Central memory CD8-positive, alpha-beta T cell (primary cell): ENCODE measurements at regions not wholly inside any gene's neighbourhood (a gene's known extent, or its start where the extent isn't known, plus 50 kb on each side); places are given as distances from the start of the nearest gene placed in this dataset.
A peak's percentile ranks its signal among the peaks of the same experiment; 100 is the strongest.

Experiments
- ATAC-seq: fragments of 150-1000 bp; cut with Tn5 transposase; replicated peaks from 2 replicates; pipeline ENCODE4 v1.10.0; 2022; ENCODE audit warnings: mild to moderate bottlenecking, moderate FRiP score, moderate number of reproducible peaks; ENCODE audit not compliant: poor library complexity, severe bottlenecking; ENCODE audit errors: extremely low read depth
- DNase-seq, 2 donors: peaks; one replicate each; pipeline ENCODE4 v3.0.0; 2021; ENCODE audit warnings: low spot score in 2 of 2
- H3K27ac Mint-ChIP-seq: one replicate; pipeline ENCODE4 v1.8.0; 2022; ENCODE audit warnings: low read depth, mild to moderate bottlenecking, moderate library complexity, mixed read lengths
- H3K27me3 Mint-ChIP-seq: one replicate; pipeline ENCODE4 v1.8.0; 2022; ENCODE audit warnings: mixed read lengths
- H3K36me3 Mint-ChIP-seq: one replicate; pipeline ENCODE4 v1.8.0; 2022; ENCODE audit warnings: mild to moderate bottlenecking, moderate library complexity, mixed read lengths; ENCODE audit not compliant: insufficient read depth
- H3K4me1 Mint-ChIP-seq: one replicate; pipeline ENCODE4 v1.8.0; 2022; ENCODE audit warnings: mixed read lengths
- H3K4me3 Mint-ChIP-seq: one replicate; pipeline ENCODE4 v1.8.0; 2022; ENCODE audit warnings: mild to moderate bottlenecking, moderate library complexity, mixed read lengths
- H3K9me3 Mint-ChIP-seq: one replicate; pipeline ENCODE4 v1.8.0; 2022; ENCODE audit warnings: mixed read lengths

DNA sequence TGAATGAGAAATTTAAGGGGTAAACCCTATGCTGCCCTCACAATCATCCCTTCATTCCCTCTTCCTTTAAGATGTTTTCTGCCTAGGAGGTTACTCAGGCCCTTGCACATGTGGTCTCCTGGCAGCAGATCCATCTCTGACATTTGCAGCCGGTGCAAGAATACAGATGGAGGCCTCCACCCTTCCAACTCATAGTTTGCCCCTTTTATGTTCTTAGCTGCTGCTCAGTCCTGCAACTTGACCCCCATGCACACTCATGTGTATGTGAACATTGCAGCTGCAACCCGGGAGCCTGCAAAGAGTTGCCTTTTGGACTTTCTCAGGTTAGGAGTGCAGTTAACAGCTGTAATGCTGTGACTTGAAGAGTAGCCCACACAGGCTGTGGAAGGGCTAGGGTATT, 131.9 kb upstream of the SGK1 start:
- DNase-seq (no peak), ATAC-seq (no peak)
- H3K27me3 Mint-ChIP-seq, result no peaks in the 10 kb centered on the region
- H3K9me3 Mint-ChIP-seq, result no peaks in the 10 kb centered on the region
- no peaks in the 10 kb centered on the region for H3K4me1 Mint-ChIP-seq
- H3K27ac Mint-ChIP-seq, result no peak overlapping the region
- H3K36me3 Mint-ChIP-seq, result no peaks in the 10 kb centered on the region
- H3K4me3 Mint-ChIP-seq, result no peak overlapping the region

DNA sequence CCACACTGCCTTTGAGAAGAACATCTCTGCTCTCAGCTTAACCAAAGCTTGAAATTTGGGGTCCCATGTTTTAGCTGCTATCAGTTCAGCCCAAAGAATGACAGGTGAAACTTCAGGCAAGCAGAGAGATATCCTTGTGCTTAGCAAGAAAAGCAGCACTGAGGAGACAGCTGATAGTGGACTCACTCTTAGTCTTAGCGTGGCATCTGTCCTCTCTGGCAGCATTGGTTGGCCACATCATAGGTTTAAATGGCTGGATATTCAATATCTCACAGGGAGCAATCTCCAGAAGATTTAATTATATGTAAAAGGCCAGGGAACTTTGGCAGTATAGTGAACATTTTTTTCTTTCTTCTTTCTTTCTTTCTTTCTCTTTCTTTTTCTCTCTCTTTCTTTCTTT, 131.1 kb upstream of the SGK1 start:
- Mint-ChIP-seq H3K27me3 (no peaks in the 10 kb centered on the region), H3K27ac (peak overlapping the region; percentile 61), H3K9me3 (no peaks in the 10 kb centered on the region), H3K4me1 (no peaks in the 10 kb centered on the region), H3K4me3 (no peak overlapping the region), H3K36me3 (no peaks in the 10 kb centered on the region)
- DNase-seq, result no peak
- no peak for ATAC-seq

DNA sequence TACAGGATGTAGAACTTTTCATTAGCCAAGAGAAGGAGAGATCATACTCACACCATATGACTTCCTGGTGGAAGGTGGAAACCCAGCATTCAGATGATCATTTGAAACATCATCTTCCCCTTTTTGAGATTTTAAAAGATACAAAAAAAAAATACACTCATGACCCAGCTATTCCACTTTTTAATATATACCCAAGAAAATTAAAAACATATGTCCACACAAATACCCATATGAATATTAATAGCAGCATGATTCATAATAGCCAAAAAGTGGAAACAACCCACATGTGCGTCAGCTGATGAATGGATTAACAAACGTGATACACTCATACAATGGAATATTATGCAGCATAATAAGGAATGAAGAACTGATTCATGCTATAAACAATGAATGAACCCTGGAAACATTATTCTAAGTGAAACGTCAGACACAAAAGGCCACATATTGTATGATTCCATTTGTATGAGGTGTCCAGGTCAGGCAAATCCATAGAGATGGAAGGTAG, 130.0 kb upstream of the SGK1 start:
- Mint-ChIP-seq H3K27me3 (no peaks in the 10 kb centered on the region), H3K4me3 (no peak overlapping the region), H3K27ac (no peak overlapping the region), H3K4me1 (no peaks in the 10 kb centered on the region), H3K36me3 (no peaks in the 10 kb centered on the region), H3K9me3 (no peaks in the 10 kb centered on the region)
- DNase-seq (no peak), ATAC-seq (no peak)

DNA sequence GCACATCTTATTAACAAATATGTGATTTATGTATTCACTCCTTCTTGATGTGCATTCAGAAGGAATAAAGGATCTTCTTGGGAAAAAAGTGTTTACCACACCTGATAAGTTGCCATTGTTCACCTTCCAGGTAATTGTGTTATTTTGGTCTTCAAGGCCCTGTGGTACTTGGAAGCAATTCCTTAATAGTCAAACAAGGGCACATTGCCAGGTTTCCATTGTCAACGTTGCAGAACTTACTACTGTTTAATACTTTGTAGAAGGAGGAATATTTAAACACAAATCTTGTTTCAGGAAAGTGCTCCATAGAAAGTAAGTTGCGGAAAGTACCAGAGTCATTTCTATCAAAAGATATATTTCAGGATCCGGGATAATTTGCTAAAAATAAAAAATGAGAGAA, 129.5 kb upstream of the SGK1 start:
- no peaks in the 10 kb centered on the region for H3K36me3 Mint-ChIP-seq
- no peaks in the 10 kb centered on the region for H3K9me3 Mint-ChIP-seq
- H3K27ac Mint-ChIP-seq, result no peak overlapping the region
- H3K4me1 Mint-ChIP-seq, result no peaks in the 10 kb centered on the region
- no peaks in the 10 kb centered on the region for H3K27me3 Mint-ChIP-seq
- DNase-seq (no peak), ATAC-seq (no peak)
- no peak overlapping the region for H3K4me3 Mint-ChIP-seq

DNA sequence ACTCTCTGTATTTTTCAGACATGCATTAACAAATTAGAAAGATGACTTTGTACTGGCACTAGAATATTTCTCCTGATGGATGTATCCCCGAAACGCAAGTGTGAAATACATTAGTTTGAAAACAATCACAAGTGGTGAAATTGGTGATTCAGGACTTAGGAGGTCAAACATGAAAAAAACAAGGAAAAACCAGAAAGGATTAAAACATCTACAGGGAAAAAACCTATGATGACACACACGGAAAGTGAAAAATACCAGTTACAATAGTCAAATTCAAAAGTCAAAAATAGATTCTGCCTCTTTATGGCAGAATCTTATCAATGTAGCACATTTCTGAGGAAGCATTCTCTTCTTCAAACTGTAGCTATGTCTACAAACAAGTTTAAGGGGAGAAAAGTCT, 129.0 kb upstream of the SGK1 start:
- Mint-ChIP-seq H3K4me3 (no peak overlapping the region), H3K9me3 (no peaks in the 10 kb centered on the region), H3K36me3 (no peaks in the 10 kb centered on the region), H3K27ac (no peak overlapping the region), H3K27me3 (no peaks in the 10 kb centered on the region), H3K4me1 (no peaks in the 10 kb centered on the region)
- ATAC-seq, result no peak
- DNase-seq, result no peak

DNA sequence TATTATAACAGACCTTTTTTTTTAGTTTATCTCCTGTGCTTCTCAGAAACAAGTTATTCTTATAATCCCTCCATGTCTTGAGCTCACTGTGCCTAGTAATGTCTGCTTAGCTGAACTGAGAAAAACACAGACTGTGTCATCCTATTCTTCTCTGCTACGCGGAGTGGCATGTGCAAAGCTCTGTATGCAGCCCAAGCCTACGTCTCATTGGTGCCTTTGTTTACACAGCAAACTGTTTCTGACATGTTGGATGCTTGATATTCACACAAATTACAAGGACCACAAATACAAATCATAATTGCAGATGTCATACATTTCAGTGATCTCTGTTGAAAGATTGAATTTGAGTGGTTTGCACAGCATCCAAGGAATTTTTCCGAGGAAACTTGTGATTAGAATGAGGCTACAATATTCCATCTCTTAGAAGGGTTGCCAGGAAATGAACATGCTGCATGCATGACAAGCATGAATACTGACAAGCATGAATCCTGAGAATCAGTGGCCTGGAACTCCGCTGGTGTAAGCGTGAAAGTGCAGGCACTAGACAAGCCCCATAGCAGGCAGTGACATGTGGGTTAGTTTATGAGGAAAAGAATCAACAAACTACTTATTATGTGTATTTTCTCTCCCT, 128.4 kb upstream of the SGK1 start:
- DNase-seq (no peak), ATAC-seq (no peak)
- no peak overlapping the region for H3K4me3 Mint-ChIP-seq
- H3K36me3 Mint-ChIP-seq, result no peaks in the 10 kb centered on the region
- no peak overlapping the region for H3K27ac Mint-ChIP-seq
- H3K27me3 Mint-ChIP-seq, result no peaks in the 10 kb centered on the region
- no peaks in the 10 kb centered on the region for H3K9me3 Mint-ChIP-seq
- no peaks in the 10 kb centered on the region for H3K4me1 Mint-ChIP-seq

DNA sequence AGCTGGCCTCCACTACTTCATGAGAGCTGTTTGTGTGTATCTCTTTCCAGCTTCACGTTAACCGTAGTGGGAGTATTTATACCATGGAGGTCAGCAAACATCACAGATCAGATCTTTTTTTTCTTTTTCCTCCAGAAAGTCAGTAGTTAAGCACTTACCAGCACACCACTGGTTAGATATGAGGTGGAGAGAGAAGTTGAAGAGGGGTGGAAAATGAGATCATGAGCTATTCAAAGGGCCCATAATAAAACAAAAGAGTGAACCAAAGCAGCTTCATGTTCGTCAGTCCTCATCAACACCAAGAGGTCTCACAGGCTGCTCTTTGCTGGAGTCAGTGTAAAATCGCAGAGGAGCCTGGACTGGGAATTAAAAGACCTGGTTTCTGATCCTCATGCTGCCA, 125.1 kb upstream of the SGK1 start:
- Mint-ChIP-seq H3K4me1 (no peaks in the 10 kb centered on the region), H3K27me3 (no peaks in the 10 kb centered on the region), H3K9me3 (no peaks in the 10 kb centered on the region)

DNA sequence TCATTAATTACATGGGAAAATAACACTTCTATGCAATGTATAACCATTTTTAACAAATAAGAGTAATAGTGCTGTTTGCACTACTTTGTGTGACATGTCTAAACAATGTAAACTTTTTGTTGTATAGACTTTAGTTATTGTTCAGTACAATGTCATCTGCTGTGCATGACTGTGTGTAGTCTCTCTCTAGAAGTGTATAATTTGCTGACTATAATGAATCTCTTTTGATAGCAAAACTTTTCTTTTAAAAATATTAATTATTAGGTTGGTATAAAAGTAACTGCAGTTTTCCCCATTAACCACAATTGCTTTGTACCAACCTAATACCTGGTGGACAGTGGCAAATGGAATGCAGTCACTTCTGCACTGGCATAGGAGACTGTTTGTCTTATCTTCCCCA, 124.2 kb upstream of the SGK1 start:
- no peak overlapping the region for H3K4me3 Mint-ChIP-seq
- H3K27ac Mint-ChIP-seq, result no peak overlapping the region

More for the DNA sequence above, 125.1 kb upstream of the SGK1 start:
- Mint-ChIP-seq H3K27ac (no peak overlapping the region), H3K4me3 (no peak overlapping the region), H3K36me3 (no peaks in the 10 kb centered on the region)
- no peak for DNase-seq
- ATAC-seq, result no peak

DNA sequence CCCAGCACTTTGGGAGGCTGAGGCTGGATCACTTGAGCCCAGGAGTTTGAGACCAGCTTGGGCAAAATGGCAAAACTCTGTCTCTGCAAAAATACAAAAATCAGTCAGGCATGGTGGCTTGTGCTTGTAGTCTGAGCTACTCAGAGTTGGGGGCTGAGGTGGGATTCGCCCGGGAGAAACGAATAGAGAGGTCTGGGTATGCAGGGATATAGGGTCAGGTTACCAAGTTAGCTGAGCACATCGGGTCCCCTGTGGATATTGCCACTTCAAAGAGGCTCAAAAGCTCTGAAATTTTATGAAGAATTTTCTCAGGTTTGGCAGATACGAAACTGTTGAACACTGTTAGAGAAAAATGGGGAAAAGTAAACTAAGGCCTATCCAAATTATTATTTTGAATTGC, 120.9 kb upstream of the SGK1 start:
- H3K4me1 Mint-ChIP-seq, result peaks cover 22% of the 10 kb centered on the region
- H3K9me3 Mint-ChIP-seq, result no peaks in the 10 kb centered on the region
- H3K4me3 Mint-ChIP-seq, result no peak overlapping the region
- no peak for DNase-seq
- ATAC-seq, result no peak
- no peaks in the 10 kb centered on the region for H3K27me3 Mint-ChIP-seq
- no peaks in the 10 kb centered on the region for H3K36me3 Mint-ChIP-seq
- H3K27ac Mint-ChIP-seq, result no peak overlapping the region

More for the DNA sequence above, 124.2 kb upstream of the SGK1 start:
- H3K4me1 Mint-ChIP-seq, result peaks cover 6% of the 10 kb centered on the region
- no peaks in the 10 kb centered on the region for H3K36me3 Mint-ChIP-seq
- DNase-seq, result no peak
- H3K9me3 Mint-ChIP-seq, result no peaks in the 10 kb centered on the region
- no peak for ATAC-seq
- no peaks in the 10 kb centered on the region for H3K27me3 Mint-ChIP-seq

DNA sequence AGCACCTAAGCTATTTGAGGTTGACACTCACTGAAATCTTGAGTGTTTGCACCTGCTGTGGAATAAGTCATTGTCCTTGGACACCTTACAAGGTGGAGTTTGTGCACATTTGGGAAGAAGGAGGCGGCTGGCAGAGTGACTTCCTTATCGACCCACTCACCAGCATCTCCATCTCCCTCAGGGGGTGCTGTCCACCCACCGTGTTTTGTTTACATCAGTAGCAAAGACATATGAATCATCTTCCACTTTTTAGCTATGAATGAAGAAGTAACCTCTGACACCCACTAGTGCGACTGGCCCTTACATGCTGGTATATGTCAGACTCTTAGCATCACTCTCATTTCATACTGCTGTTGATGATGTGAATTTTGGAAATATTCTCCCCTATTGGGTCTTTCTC, 119.5 kb upstream of the SGK1 start:
- no peaks in the 10 kb centered on the region for H3K9me3 Mint-ChIP-seq
- peaks cover 22% of the 10 kb centered on the region for H3K4me1 Mint-ChIP-seq
- ATAC-seq (no peak), DNase-seq (no peak)
- H3K27ac Mint-ChIP-seq, result peak overlapping the region; percentile 36
- no peaks in the 10 kb centered on the region for H3K36me3 Mint-ChIP-seq
- H3K4me3 Mint-ChIP-seq, result peak overlapping the region; percentile 78
- H3K27me3 Mint-ChIP-seq, result no peaks in the 10 kb centered on the region

DNA sequence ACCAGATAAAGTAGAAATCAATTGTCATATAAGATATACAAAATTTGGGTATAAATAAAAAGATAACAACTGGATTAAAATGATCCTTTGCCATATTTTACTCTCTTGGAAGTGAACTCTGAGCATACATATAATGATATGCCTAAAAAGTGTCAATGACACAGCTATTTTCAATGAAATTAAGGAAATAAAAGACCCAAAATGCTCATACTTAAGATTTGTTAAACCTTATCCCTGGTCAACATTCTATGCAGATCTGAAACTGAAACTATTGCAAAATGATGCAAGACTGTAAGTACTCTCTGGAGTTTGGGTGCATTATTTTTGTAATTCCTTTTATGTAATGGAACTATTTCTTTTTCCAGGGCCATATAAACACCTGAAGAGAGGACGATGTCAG, 119.0 kb upstream of the SGK1 start:
- Mint-ChIP-seq H3K27ac (peak overlapping the region; percentile 58), H3K27me3 (no peaks in the 10 kb centered on the region), H3K4me3 (peak overlapping the region; percentile 78), H3K9me3 (no peaks in the 10 kb centered on the region), H3K4me1 (peaks cover 22% of the 10 kb centered on the region), H3K36me3 (no peaks in the 10 kb centered on the region)
- no peak for DNase-seq
- peak; percentile 34 for ATAC-seq

DNA sequence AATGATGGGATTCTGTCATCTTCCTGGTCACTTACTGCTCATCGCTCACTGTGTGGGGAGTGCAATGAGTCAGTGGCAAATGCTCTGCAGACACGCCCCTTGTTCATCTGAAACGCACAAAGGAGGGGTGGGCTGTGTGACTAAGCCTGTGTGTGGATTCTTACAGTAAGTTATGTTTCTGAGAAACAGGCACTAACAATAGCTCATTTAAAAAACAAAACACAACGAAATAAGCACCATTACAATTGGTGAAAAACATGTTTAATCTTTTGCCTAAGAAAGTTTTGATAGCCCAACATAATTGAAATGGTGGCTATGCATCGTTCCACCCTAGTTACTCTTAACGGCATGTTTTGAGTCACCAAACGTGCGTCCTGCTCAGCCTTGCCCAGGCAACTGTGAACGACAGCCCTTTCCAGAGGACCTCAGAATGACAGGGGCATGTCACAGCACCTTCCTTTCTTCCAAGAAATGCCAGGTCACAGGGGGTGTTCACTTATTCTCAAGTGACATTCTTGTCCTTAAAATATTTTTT, 118.4 kb upstream of the SGK1 start:
- ATAC-seq, result peak; percentile 56
- Mint-ChIP-seq H3K27me3 (no peaks in the 10 kb centered on the region), H3K9me3 (no peaks in the 10 kb centered on the region)

DNA sequence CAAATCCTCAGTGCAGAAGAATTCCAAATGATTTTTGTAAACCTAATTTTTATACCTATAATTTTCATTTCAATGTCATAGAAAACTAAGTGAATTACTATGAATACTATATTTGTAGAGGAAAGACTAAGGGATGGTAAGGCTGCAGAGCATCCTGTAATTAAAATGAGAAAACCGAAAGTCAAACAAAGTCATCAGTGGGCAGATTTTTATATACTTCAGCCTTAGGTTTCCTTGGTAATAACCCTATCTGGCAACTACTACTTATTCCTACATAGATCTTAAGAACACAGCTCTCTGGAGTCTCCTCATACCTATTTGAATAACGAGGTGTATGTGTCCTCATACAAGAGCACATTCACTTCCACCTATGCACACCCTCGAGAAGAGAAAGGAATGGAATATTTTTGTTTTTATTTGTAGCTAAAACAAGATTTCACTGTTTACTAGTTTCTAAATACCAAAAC, 117.9 kb upstream of the SGK1 start:
- no peak for ATAC-seq
- Mint-ChIP-seq H3K27me3 (no peaks in the 10 kb centered on the region), H3K27ac (peak overlapping the region; percentile 58)

More for the DNA sequence above, 118.4 kb upstream of the SGK1 start:
- Mint-ChIP-seq H3K4me1 (peaks cover 22% of the 10 kb centered on the region), H3K27ac (peak overlapping the region; percentile 58), H3K4me3 (peak overlapping the region; percentile 78), H3K36me3 (no peaks in the 10 kb centered on the region)
- no peak for DNase-seq

More for the DNA sequence above, 117.9 kb upstream of the SGK1 start:
- DNase-seq, result no peak
- H3K4me3 Mint-ChIP-seq, result peak overlapping the region; percentile 78
- no peaks in the 10 kb centered on the region for H3K36me3 Mint-ChIP-seq
- no peaks in the 10 kb centered on the region for H3K9me3 Mint-ChIP-seq
- peaks cover 22% of the 10 kb centered on the region for H3K4me1 Mint-ChIP-seq
